Endodermal cell (in vitro differentiated cells): ENCODE measurements at regions not wholly inside any gene's neighbourhood (a gene's known extent, or its start where the extent isn't known, plus 50 kb on each side); places are given as distances from the start of the nearest gene placed in this dataset.

Experiments
- DNase-seq: peaks from one replicate; pipeline ENCODE4 v3.0.0-alpha.2; 2017
- H3K27ac ChIP-seq: 2 replicates; pipeline ENCODE4 v1.5.1; 2013; ENCODE audit warnings: mild to moderate bottlenecking, low read depth, low read length, moderate library complexity
- H3K27me3 ChIP-seq: 2 replicates; pipeline ENCODE4 v1.6.1; 2013; ENCODE audit warnings: mild to moderate bottlenecking, low read length, moderate library complexity; ENCODE audit not compliant: insufficient read depth, control insufficient read depth, poor library complexity, severe bottlenecking
- H3K36me3 ChIP-seq: 2 replicates; pipeline ENCODE4 v1.7.0; 2013; ENCODE audit warnings: mild to moderate bottlenecking, low read length, moderate library complexity; ENCODE audit not compliant: control insufficient read depth, insufficient read depth
- H3K4me1 ChIP-seq: one replicate; pipeline ENCODE4 v1.7.0; 2013; ENCODE audit warnings: low read length; ENCODE audit not compliant: control insufficient read depth, insufficient read depth
- H3K4me3 ChIP-seq: 2 replicates; pipeline ENCODE4 v1.5.1; 2013; ENCODE audit warnings: mild to moderate bottlenecking, low read length, moderate library complexity
- H3K9ac ChIP-seq: 2 replicates; pipeline ENCODE4 v1.6.1; 2013; ENCODE audit warnings: mild to moderate bottlenecking, low read length, moderate library complexity; ENCODE audit not compliant: poor library complexity, severe bottlenecking; ENCODE audit errors: extremely low read depth
- H3K9me3 ChIP-seq: 2 replicates; pipeline ENCODE4 v1.6.1; 2013; ENCODE audit warnings: mild to moderate bottlenecking, low read length, moderate library complexity; ENCODE audit not compliant: control insufficient read depth
- H3K27ac Mint-ChIP-seq: 2 replicates; pipeline ENCODE4 v1.8.0; 2020; ENCODE audit warnings: mixed read lengths
- H3K27me3 Mint-ChIP-seq: 2 replicates; pipeline ENCODE4 v1.8.0; 2021; ENCODE audit warnings: mild to moderate bottlenecking, mixed read lengths; ENCODE audit not compliant: insufficient read depth
- H3K36me3 Mint-ChIP-seq: 2 replicates; pipeline ENCODE4 v1.8.0; 2020; ENCODE audit warnings: low read depth, mixed read lengths
- H3K4me1 Mint-ChIP-seq: 2 replicates; pipeline ENCODE4 v1.8.0; 2020; ENCODE audit warnings: mixed read lengths
- H3K4me3 Mint-ChIP-seq: 2 replicates; pipeline ENCODE4 v1.8.0; 2020; ENCODE audit warnings: mild to moderate bottlenecking, moderate library complexity, mixed read lengths
- H3K9me3 Mint-ChIP-seq: 2 replicates; pipeline ENCODE4 v1.8.0; 2020; ENCODE audit warnings: mild to moderate bottlenecking, mixed read lengths
- WGBS, 2 experiments: methylation state at CpG; one replicate each; pipeline versions ENCODE4 v1.1.5 to v1.1.7; 2013; ENCODE audit warnings: missing lambda C conversion rate in 2 of 2, mixed read lengths in 1 of 2; ENCODE audit not compliant: insufficient coverage in 1 of 2, insufficient read length in 1 of 2; 5-methylcytosine and 5-hydroxymethylcytosine counted together
- TF ChIP-seq, protein P1 (sequence below): fragments of 200-600 bp; sonication (generic); conservative IDR thresholded peaks from 2 replicates; pipeline ENCODE4 v1.5.0; 2021; ENCODE audit warnings: antibody characterized with exemption, mild to moderate bottlenecking

DNA sequence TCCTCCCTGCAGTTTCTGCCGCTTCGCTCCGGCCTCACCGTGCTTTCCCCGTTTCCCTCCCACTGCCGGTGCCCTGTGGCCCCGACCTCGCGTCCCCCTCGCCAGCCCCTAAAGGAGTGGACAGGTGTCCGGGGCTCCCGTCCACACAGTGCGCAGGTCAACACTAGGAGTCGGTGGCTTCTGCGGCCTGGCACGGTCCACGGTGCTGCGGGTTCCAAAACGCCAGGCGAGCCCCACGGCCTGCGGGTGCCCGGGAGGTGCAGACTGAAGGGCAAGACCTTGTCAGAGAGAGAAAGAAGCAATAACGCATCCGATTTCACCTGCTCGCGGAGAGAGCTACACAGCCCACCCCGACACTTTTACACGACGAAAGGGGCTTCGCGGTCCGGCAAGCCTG lies 588.7 kb upstream of the SALL3 start:
- no peak overlapping the region for H3K9ac ChIP-seq
- Mint-ChIP-seq H3K27ac (no peak overlapping the region), H3K4me3 (no peak overlapping the region), H3K36me3 (no peaks in the 10 kb centered on the region), H3K9me3 (no peaks in the 10 kb centered on the region), H3K27me3 (peaks cover 2% of the 10 kb centered on the region), H3K4me1 (peaks cover 2% of the 10 kb centered on the region)
- H3K36me3 ChIP-seq: no peaks in the 10 kb centered on the region
- TF ChIP-seq, protein P1, sequence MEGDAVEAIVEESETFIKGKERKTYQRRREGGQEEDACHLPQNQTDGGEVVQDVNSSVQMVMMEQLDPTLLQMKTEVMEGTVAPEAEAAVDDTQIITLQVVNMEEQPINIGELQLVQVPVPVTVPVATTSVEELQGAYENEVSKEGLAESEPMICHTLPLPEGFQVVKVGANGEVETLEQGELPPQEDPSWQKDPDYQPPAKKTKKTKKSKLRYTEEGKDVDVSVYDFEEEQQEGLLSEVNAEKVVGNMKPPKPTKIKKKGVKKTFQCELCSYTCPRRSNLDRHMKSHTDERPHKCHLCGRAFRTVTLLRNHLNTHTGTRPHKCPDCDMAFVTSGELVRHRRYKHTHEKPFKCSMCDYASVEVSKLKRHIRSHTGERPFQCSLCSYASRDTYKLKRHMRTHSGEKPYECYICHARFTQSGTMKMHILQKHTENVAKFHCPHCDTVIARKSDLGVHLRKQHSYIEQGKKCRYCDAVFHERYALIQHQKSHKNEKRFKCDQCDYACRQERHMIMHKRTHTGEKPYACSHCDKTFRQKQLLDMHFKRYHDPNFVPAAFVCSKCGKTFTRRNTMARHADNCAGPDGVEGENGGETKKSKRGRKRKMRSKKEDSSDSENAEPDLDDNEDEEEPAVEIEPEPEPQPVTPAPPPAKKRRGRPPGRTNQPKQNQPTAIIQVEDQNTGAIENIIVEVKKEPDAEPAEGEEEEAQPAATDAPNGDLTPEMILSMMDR: no peak
- no peaks in the 10 kb centered on the region for H3K4me1 ChIP-seq
- H3K27me3 ChIP-seq: no peaks in the 10 kb centered on the region
- no peak overlapping the region for H3K27ac ChIP-seq
- H3K9me3 ChIP-seq: no peaks in the 10 kb centered on the region
- no peak overlapping the region for H3K4me3 ChIP-seq
- DNase-seq: no peak
- WGBS, 2 experiments: 88 to 92% methylated on average over 15 to 33 of the region's 33 CpGs

DNA sequence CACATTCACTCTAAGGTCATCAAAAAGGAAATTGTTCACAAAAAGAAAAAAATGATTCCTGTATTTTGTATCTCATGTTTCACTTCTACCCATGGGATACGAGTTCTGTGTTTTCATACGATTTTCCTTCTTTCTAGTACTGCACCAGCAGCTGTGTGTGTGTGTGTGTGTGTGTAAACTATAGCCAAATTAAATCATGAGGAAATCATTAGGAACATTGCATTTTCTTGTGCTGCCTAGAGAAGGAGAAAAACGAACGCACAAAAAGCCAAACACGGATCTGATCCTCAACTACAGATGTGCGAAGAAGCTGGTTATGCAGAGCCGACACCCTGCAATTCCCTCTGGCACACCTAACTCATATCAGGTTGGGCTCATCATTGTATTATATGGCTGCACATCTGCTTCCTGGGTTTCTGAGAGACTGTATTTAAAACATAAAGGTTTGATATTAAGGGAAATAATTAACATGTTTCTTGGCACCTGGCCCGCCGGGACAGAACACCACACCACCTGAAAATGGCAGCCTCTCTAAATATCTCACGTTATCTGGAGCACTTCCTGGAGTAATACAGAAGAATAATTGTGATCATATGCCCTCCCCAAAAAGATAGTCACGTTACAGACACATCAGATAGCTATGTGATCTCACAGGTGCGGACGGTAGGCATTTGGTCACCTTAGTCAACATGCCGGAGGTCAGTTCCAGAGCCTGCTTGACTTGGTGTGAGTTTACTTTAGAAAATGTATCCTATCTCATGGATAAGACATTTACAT lies 586.3 kb upstream of the SALL3 start:
- Histone ChIP-seq H3K36me3 (no peaks in the 10 kb centered on the region), H3K4me3 (no peak overlapping the region), H3K27me3 (no peaks in the 10 kb centered on the region), H3K9ac (no peak overlapping the region), H3K9me3 (no peaks in the 10 kb centered on the region), H3K27ac (no peak overlapping the region), H3K4me1 (no peaks in the 10 kb centered on the region)
- TF ChIP-seq, protein P1: no peak
- Mint-ChIP-seq H3K36me3 (no peaks in the 10 kb centered on the region), H3K4me1 (no peaks in the 10 kb centered on the region), H3K4me3 (no peak overlapping the region), H3K9me3 (peaks cover 4% of the 10 kb centered on the region), H3K27me3 (peaks cover 2% of the 10 kb centered on the region), H3K27ac (no peak overlapping the region)
- 88 to 90% methylated on average over 4 to 12 of the region's 14 CpGs for WGBS, 2 experiments
- no peak for DNase-seq

DNA sequence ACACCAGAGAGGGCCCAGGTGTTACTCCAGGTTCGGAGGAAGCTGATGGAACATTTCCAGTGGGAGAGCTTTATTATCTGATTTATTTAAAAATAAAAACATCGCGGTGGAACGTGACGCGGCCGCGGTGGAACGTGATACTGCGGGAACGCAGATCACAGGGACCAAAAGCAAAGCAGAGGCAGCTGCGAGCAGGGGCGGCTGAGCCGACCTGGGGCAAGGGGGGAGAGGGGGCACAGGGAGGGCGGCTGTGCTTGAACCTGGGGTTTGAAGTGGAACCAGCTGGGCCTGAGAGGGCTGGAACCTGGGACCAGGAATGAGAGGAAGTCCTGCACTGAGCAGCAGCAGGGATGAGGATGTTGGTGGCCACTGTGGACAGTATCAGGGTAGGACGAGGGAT lies 583.5 kb upstream of the SALL3 start:
- H3K27ac ChIP-seq: no peak overlapping the region
- H3K4me3 Mint-ChIP-seq: no peak overlapping the region
- H3K4me1 ChIP-seq: no peaks in the 10 kb centered on the region
- no peak for DNase-seq
- H3K27me3 ChIP-seq: no peaks in the 10 kb centered on the region
- no peak overlapping the region for H3K9ac ChIP-seq
- H3K4me3 ChIP-seq: no peak overlapping the region
- H3K36me3 ChIP-seq: no peaks in the 10 kb centered on the region
- no peaks in the 10 kb centered on the region for H3K4me1 Mint-ChIP-seq
- no peak overlapping the region for H3K27ac Mint-ChIP-seq
- TF ChIP-seq, protein P1: no peak
- H3K9me3 ChIP-seq: no peaks in the 10 kb centered on the region
- peaks cover 2% of the 10 kb centered on the region for H3K27me3 Mint-ChIP-seq
- H3K36me3 Mint-ChIP-seq: no peaks in the 10 kb centered on the region
- 93 to 100% methylated on average over 12 to 16 of the region's 16 CpGs for WGBS, 2 experiments
- peaks cover 4% of the 10 kb centered on the region for H3K9me3 Mint-ChIP-seq
